Progenitor cell of endocrine pancreas (in vitro differentiated cells): ENCODE measurements at regions not wholly inside any gene's neighbourhood (a gene's known extent, or its start where the extent isn't known, plus 50 kb on each side); places are given as distances from the start of the nearest gene placed in this dataset.

Experiments used
- DNase-seq: peaks from one replicate; pipeline ENCODE4 v3.0.0; 2021; ENCODE audit warnings: low spot score; ENCODE audit not compliant: unreplicated experiment
- H3K27ac Mint-ChIP-seq: 2 replicates; pipeline ENCODE4 v1.8.0; 2021; ENCODE audit warnings: mild to moderate bottlenecking, moderate library complexity, mixed read lengths
- H3K27me3 Mint-ChIP-seq: 2 replicates; pipeline ENCODE4 v1.8.0; 2021; ENCODE audit warnings: mixed read lengths
- H3K36me3 Mint-ChIP-seq: 2 replicates; pipeline ENCODE4 v1.8.0; 2022; ENCODE audit warnings: mixed read lengths; ENCODE audit not compliant: insufficient read depth
- H3K4me1 Mint-ChIP-seq: 2 replicates; pipeline ENCODE4 v1.8.0; 2021; ENCODE audit warnings: low read depth, mixed read lengths
- H3K4me3 Mint-ChIP-seq: 2 replicates; pipeline ENCODE4 v1.8.0; 2021; ENCODE audit warnings: low read depth, mild to moderate bottlenecking, moderate library complexity, mixed read lengths
- H3K9me3 Mint-ChIP-seq: 2 replicates; pipeline ENCODE4 v1.8.0; 2021; ENCODE audit warnings: low read depth, mixed read lengths
- CTCF ChIP-seq: fragments of 200-600 bp; sonication (generic); IDR thresholded peaks from one replicate; pipeline ENCODE4 v1.5.0; 2021; ENCODE audit warnings: antibody characterized with exemption, mild to moderate bottlenecking; ENCODE audit not compliant: unreplicated experiment

GRCh38 chrX:97751735-97752134 is 868.0 kb downstream of the RPA4 start:
- Mint-ChIP-seq H3K27ac (no peak overlapping the region), H3K9me3 (no peaks in the 10 kb centered on the region), H3K4me3 (no peak overlapping the region), H3K36me3 (no peaks in the 10 kb centered on the region), H3K4me1 (no peaks in the 10 kb centered on the region), H3K27me3 (no peaks in the 10 kb centered on the region)
- TF ChIP-seq CTCF: no peak
- no peak for DNase-seq

DNA sequence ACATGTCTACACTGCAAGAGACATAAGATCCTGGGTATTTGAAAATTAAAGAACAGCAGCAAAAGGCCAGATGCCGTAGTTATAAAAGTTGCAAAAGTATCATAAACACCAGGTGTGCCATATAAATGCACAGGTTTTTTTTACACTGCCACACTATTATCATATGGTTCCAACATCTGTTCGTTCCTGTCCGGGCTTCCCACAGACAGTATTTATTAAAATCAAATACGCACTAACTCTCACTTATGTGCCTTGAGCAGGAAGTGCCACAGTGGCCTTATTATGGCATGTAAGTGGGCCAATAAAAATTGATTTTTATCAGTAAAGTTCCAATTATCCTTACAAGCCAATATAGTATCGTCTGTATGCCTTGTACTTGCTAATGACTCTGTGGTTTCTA is 873.2 kb downstream of the RPA4 start:
- TF ChIP-seq CTCF: no peak
- Mint-ChIP-seq H3K27ac (no peak overlapping the region), H3K4me1 (no peaks in the 10 kb centered on the region), H3K4me3 (no peak overlapping the region), H3K27me3 (no peaks in the 10 kb centered on the region), H3K9me3 (peaks cover 3% of the 10 kb centered on the region), H3K36me3 (no peaks in the 10 kb centered on the region)
- DNase-seq: no peak

DNA sequence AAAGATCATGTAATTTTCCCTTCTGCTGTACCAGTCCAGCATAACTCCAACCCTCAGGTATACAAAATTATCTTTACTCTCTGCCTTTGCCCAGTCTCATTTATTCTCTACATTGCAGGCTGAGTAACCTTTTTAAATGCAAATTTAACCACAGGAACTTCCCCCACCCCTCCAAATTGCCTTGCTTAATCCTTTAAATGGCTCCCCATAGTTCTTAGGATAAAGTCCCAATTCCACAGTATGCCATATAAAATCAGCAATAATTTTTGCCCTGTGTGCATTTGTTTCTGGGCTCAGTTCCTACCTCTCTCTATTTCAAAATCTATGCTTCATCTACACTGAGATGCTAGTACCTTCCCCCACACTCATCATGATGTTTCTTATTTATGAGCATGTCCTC is 879.7 kb downstream of the RPA4 start:
- H3K36me3 Mint-ChIP-seq: no peaks in the 10 kb centered on the region
- no peak overlapping the region for H3K27ac Mint-ChIP-seq
- DNase-seq: no peak
- H3K27me3 Mint-ChIP-seq: no peaks in the 10 kb centered on the region
- peaks cover 5% of the 10 kb centered on the region for H3K4me1 Mint-ChIP-seq
- H3K9me3 Mint-ChIP-seq: peaks cover 8% of the 10 kb centered on the region
- H3K4me3 Mint-ChIP-seq: no peak overlapping the region
- no peak for TF ChIP-seq CTCF

GRCh38 chrX:97763981-97764380 is 880.3 kb downstream of the RPA4 start:
- TF ChIP-seq CTCF: no peak
- Mint-ChIP-seq H3K36me3 (no peaks in the 10 kb centered on the region), H3K4me1 (peaks cover 5% of the 10 kb centered on the region), H3K4me3 (no peak overlapping the region), H3K27me3 (no peaks in the 10 kb centered on the region), H3K9me3 (peaks cover 6% of the 10 kb centered on the region), H3K27ac (no peak overlapping the region)
- no peak for DNase-seq

GRCh38 chrX:97766501-97767095 is 882.9 kb downstream of the RPA4 start:
- Mint-ChIP-seq H3K27me3 (no peaks in the 10 kb centered on the region), H3K9me3 (peaks cover 8% of the 10 kb centered on the region), H3K4me1 (peaks cover 5% of the 10 kb centered on the region), H3K27ac (no peak overlapping the region), H3K36me3 (no peaks in the 10 kb centered on the region), H3K4me3 (no peak overlapping the region)
- no peak for TF ChIP-seq CTCF
- DNase-seq: no peak
